HepG2 (cell line): ENCODE measurements at regions not wholly inside any gene's neighbourhood (a gene's known extent, or its start where the extent isn't known, plus 50 kb on each side); places are given as distances from the start of the nearest gene placed in this dataset.

Source experiments
- EHMT2 ChIP-seq: fragments of 200-600 bp; sonication (generic); IDR thresholded peaks from 2 replicates; pipeline ENCODE4 v1.7.0; 2017; ENCODE audit warnings: antibody characterized with exemption, low read depth, low read length, borderline replicate concordance
- HNRNPUL1 ChIP-seq: fragments of 200-400 bp; formaldehyde crosslinking; IDR thresholded peaks from 2 replicates; pipeline ENCODE4 v1.6.1; 2017; ENCODE audit warnings: low read depth, mild to moderate bottlenecking, low read length, moderate library complexity
- MIER3 ChIP-seq: IDR thresholded peaks from 2 replicates; pipeline ENCODE4 v1.6.1; 2016; ENCODE audit warnings: missing compliant biosample characterization, borderline replicate concordance
- SNAPC2 ChIP-seq: sonication (generic); formaldehyde crosslinking; IDR thresholded peaks from 2 replicates; pipeline ENCODE4 v1.8.1; 2022; ENCODE audit warnings: mild to moderate bottlenecking, missing genetic modification reagents
- SNAPC5 ChIP-seq: sonication (generic); formaldehyde crosslinking; IDR thresholded peaks from 2 replicates; pipeline ENCODE4 v1.8.1; 2023; ENCODE audit warnings: mild to moderate bottlenecking, missing genetic modification reagents, borderline replicate concordance
- ZNF430 ChIP-seq: sonication (generic); formaldehyde crosslinking; IDR thresholded peaks from 2 replicates; pipeline ENCODE4 v1.9.0; 2021; ENCODE audit warnings: mild to moderate bottlenecking, missing genetic modification reagents
- ZNF547 ChIP-seq: sonication (generic); formaldehyde crosslinking; IDR thresholded peaks from 2 replicates; pipeline ENCODE4 v1.5.1; 2020; ENCODE audit warnings: mild to moderate bottlenecking, missing genetic modification reagents
- ZNF639 ChIP-seq: conservative IDR thresholded peaks from 2 replicates; pipeline ENCODE4 v1.6.1; 2018; ENCODE audit warnings: missing genetic modification reagents
- ZSCAN20 ChIP-seq: sonication (generic); formaldehyde crosslinking; IDR thresholded peaks from 2 replicates; pipeline ENCODE4 v1.4.0; 2020; ENCODE audit warnings: missing genetic modification reagents, mild to moderate bottlenecking, borderline replicate concordance
- TF ChIP-seq, protein P1 (sequence below): sonication (generic); formaldehyde crosslinking; IDR thresholded peaks from 2 replicates; pipeline ENCODE4 v1.8.1; 2023; ENCODE audit warnings: mild to moderate bottlenecking, missing genetic modification reagents
- TF ChIP-seq, protein P2 (sequence below): sonication (generic); formaldehyde crosslinking; IDR thresholded peaks from 2 replicates; pipeline ENCODE4 v1.5.0; 2020; ENCODE audit warnings: mild to moderate bottlenecking, missing genetic modification reagents

GRCh38 chr10:124235232-124235631 is 141.8 kb upstream of the CHST15 start (continued):
- TF ChIP-seq ZNF639 (no peak), ZNF430 (CRISPR knock-in tag) (no peak), MIER3 (CRISPR knock-in tag) (no peak), SNAPC2 (CRISPR knock-in tag) (no peak), ZSCAN20 (CRISPR knock-in tag) (no peak), HNRNPUL1 (no peak), EHMT2 (no peak), ZNF547 (CRISPR knock-in tag) (no peak), SNAPC5 (CRISPR knock-in tag) (no peak)
- TF ChIP-seq, protein P1, sequence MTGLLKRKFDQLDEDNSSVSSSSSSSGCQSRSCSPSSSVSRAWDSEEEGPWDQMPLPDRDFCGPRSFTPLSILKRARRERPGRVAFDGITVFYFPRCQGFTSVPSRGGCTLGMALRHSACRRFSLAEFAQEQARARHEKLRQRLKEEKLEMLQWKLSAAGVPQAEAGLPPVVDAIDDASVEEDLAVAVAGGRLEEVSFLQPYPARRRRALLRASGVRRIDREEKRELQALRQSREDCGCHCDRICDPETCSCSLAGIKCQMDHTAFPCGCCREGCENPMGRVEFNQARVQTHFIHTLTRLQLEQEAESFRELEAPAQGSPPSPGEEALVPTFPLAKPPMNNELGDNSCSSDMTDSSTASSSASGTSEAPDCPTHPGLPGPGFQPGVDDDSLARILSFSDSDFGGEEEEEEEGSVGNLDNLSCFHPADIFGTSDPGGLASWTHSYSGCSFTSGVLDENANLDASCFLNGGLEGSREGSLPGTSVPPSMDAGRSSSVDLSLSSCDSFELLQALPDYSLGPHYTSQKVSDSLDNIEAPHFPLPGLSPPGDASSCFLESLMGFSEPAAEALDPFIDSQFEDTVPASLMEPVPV (CRISPR knock-in tag): no peak
- TF ChIP-seq, protein P2, sequence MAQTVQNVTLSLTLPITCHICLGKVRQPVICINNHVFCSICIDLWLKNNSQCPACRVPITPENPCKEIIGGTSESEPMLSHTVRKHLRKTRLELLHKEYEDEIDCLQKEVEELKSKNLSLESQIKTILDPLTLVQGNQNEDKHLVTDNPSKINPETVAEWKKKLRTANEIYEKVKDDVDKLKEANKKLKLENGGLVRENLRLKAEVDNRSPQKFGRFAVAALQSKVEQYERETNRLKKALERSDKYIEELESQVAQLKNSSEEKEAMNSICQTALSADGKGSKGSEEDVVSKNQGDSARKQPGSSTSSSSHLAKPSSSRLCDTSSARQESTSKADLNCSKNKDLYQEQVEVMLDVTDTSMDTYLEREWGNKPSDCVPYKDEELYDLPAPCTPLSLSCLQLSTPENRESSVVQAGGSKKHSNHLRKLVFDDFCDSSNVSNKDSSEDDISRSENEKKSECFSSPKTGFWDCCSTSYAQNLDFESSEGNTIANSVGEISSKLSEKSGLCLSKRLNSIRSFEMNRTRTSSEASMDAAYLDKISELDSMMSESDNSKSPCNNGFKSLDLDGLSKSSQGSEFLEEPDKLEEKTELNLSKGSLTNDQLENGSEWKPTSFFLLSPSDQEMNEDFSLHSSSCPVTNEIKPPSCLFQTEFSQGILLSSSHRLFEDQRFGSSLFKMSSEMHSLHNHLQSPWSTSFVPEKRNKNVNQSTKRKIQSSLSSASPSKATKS (CRISPR knock-in tag): no peak
